ENCODE measurements at regions not wholly inside any gene's neighbourhood (a gene's known extent, or its start where the extent isn't known, plus 50 kb on each side); places are given as distances from the start of the nearest gene placed in this dataset.

GRCh38 chr10:47060356-47060755 lies 149.1 kb downstream of the PTPN20 start:
- TF ChIP-seq CTCF (conservative IDR thresholded peaks at IDR 0.05): no peak
- no peak for TF ChIP-seq EZH2 (IDR thresholded peaks at IDR 0.05; ENCODE audit: low read depth)
